ENCODE measurements at regions not wholly inside any gene's neighbourhood (a gene's known extent, or its start where the extent isn't known, plus 50 kb on each side); places are given as distances from the start of the nearest gene placed in this dataset.
"Not testable (repeated sequence)": the region's sequence is repeated elsewhere in the genome, so short reads cannot be mapped to it uniquely, and the experiment has no call there.

DNA sequence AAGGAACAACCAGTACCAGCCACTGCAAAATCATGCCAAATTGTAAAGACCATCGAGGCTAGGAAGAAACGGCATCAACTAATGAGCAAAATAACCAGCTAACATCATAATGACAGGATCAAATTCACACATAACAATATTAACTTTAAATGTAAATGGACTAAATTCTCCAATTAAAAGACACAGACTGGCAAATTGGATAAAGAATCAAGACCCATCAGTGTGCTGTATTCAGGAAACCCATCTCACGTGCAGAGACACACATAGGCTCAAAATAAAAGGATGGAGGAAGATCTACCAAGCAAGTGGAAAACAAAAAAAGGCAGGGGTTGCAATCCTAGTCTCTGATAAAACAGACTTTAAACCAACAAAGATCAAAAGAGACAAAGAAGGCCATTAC lies 97.6 kb downstream of the GPX5 start:
- TF ChIP-seq, protein P1, sequence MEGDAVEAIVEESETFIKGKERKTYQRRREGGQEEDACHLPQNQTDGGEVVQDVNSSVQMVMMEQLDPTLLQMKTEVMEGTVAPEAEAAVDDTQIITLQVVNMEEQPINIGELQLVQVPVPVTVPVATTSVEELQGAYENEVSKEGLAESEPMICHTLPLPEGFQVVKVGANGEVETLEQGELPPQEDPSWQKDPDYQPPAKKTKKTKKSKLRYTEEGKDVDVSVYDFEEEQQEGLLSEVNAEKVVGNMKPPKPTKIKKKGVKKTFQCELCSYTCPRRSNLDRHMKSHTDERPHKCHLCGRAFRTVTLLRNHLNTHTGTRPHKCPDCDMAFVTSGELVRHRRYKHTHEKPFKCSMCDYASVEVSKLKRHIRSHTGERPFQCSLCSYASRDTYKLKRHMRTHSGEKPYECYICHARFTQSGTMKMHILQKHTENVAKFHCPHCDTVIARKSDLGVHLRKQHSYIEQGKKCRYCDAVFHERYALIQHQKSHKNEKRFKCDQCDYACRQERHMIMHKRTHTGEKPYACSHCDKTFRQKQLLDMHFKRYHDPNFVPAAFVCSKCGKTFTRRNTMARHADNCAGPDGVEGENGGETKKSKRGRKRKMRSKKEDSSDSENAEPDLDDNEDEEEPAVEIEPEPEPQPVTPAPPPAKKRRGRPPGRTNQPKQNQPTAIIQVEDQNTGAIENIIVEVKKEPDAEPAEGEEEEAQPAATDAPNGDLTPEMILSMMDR (IDR thresholded peaks at IDR 0.05; ENCODE audit: insufficient read depth, low read length, poor library complexity, severe bottlenecking) = not testable (repeated sequence)
- not testable (repeated sequence) for TF ChIP-seq EZH2phosphoT487 (conservative IDR thresholded peaks at IDR 0.05; ENCODE audit: low read length)
